Adrenal gland (tissue), 9 donors: ENCODE measurements at regions not wholly inside any gene's neighbourhood (a gene's known extent, or its start where the extent isn't known, plus 50 kb on each side); places are given as distances from the start of the nearest gene placed in this dataset.

ENCODE experiments used
- DNase-seq, 7 donors: peaks; one replicate each; pipeline ENCODE4 v3.0.0-alpha.2; 2019 to 2020
- H3K27ac ChIP-seq, 5 donors: fragments of 200-600 bp; sonication (generic) in 4 of 5; 1 replicate in 3 of 5; 2 replicates in 2 of 5; pipeline versions ENCODE4 v1.5.1 to v1.8.0; 2016 to 2020; ENCODE audit warnings: mild to moderate bottlenecking in 1 of 5
- H3K27me3 ChIP-seq: fragments of 200-600 bp; 2 replicates; pipeline ENCODE4 v1.8.0; 2021
- H3K36me3 ChIP-seq, 2 donors: fragments of 200-600 bp; replicated peaks in 1 of 2; 1 replicate in 1 of 2; 2 replicates in 1 of 2; pipeline versions ENCODE4 v1.5.1 to v1.8.0; 2018 to 2022
- H3K4me1 ChIP-seq, 2 donors: fragments of 200-600 bp; replicated peaks in 1 of 2; 1 replicate in 1 of 2; 2 replicates in 1 of 2; pipeline versions ENCODE4 v1.5.1 to v1.8.0; 2018 to 2021
- H3K4me3 ChIP-seq, 4 donors: fragments of 200-600 bp; sonication (generic) in 3 of 4; one replicate each; pipeline ENCODE4 v1.5.1; 2016 to 2018
- H3K9me3 ChIP-seq, 3 donors: fragments of 200-600 bp; sonication (generic) in 1 of 3; replicated peaks in 1 of 3; 1 replicate in 2 of 3; 2 replicates in 1 of 3; pipeline versions ENCODE4 v1.5.1 to v1.8.0; 2016 to 2021
- POLR2A ChIP-seq, 2 donors: fragments of 450-650 bp; IDR thresholded peaks; one replicate each; pipeline ENCODE4 v1.6.1; 2017; ENCODE audit warnings: antibody characterized with exemption in 2 of 2, mild to moderate bottlenecking in 2 of 2, moderate library complexity in 1 of 2
- WGBS, 4 donors: extraction: QIAGEN DNeasy Blood & Tissue Kit in 2 of 4; methylation state at CpG; one replicate each; pipeline versions ENCODE4 v1.1.5 to v1.1.7; 2013 to 2017; 5-methylcytosine and 5-hydroxymethylcytosine counted together
- intact Hi-C, 2 donors: fragments of 100-400 bp; cut with DNase I; formaldehyde crosslinking; loops; one replicate each; pipeline versions ENCODE4 v1.14.1 to v1.15.0; 2022 to 2023
- TF ChIP-seq, protein P1 (sequence below), 6 experiments: fragments of 450-650 bp in 4 of 6; fragments of 200-600 bp in 2 of 6; sonication (generic) in 1 of 6; IDR thresholded peaks; 1 replicate in 5 of 6; 2 replicates in 1 of 6; pipeline versions ENCODE4 v1.5.1 to v1.8.0; 2016 to 2021; ENCODE audit warnings: antibody characterized with exemption in 6 of 6, mild to moderate bottlenecking in 2 of 6, moderate library complexity in 1 of 6
- donor health status: healthy with polysubstance abuse.
- donor health status: Bipolar disorder and iron deficiency.
- donor health status: DM: yes; HTN: yes; CAD: no.
- donor health status: DM: no; HTN: no; CAD: no.
- donor health status: DM: no; HTN: no; CAD: no.

DNA sequence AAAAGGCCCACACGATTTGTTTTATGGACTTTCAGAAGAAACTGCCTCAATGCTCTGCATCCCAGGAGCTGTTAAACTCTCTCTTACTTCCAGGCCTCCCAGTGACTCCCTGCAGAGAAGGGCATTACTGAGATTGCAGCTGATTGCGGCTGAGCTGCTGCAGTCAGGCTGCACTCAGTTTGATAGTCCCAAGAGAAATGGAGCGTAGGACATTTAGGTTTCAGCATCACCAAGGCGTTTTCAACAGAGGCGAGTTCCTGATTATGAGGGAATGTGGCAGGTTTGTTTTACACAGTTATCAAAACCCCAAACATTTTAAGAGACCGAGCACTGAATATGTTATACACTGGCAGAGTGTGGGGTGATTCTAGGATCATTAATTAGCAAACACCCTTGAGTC lies 145.6 kb downstream of the TBX18 start:
- no peaks in the 10 kb centered on the region for H3K27me3 ChIP-seq
- no peaks in the 10 kb centered on the region for H3K4me1 ChIP-seq
- DNase-seq, result no peak
- H3K36me3 ChIP-seq, result no peaks in the 10 kb centered on the region
- intact Hi-C loops, result no loop called here
- no peaks in the 10 kb centered on the region for H3K9me3 ChIP-seq
- 55 to 75% (median 64%) methylated on average over 6 of the region's 6 CpGs for WGBS, 4 donors
- H3K27ac ChIP-seq, result no peak overlapping the region
- TF ChIP-seq POLR2A (IDR thresholded peaks at IDR 0.05), result no peak
- TF ChIP-seq, protein P1, sequence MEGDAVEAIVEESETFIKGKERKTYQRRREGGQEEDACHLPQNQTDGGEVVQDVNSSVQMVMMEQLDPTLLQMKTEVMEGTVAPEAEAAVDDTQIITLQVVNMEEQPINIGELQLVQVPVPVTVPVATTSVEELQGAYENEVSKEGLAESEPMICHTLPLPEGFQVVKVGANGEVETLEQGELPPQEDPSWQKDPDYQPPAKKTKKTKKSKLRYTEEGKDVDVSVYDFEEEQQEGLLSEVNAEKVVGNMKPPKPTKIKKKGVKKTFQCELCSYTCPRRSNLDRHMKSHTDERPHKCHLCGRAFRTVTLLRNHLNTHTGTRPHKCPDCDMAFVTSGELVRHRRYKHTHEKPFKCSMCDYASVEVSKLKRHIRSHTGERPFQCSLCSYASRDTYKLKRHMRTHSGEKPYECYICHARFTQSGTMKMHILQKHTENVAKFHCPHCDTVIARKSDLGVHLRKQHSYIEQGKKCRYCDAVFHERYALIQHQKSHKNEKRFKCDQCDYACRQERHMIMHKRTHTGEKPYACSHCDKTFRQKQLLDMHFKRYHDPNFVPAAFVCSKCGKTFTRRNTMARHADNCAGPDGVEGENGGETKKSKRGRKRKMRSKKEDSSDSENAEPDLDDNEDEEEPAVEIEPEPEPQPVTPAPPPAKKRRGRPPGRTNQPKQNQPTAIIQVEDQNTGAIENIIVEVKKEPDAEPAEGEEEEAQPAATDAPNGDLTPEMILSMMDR (IDR thresholded peaks at IDR 0.05), result no peak
- H3K4me3 ChIP-seq, result no peak overlapping the region

DNA sequence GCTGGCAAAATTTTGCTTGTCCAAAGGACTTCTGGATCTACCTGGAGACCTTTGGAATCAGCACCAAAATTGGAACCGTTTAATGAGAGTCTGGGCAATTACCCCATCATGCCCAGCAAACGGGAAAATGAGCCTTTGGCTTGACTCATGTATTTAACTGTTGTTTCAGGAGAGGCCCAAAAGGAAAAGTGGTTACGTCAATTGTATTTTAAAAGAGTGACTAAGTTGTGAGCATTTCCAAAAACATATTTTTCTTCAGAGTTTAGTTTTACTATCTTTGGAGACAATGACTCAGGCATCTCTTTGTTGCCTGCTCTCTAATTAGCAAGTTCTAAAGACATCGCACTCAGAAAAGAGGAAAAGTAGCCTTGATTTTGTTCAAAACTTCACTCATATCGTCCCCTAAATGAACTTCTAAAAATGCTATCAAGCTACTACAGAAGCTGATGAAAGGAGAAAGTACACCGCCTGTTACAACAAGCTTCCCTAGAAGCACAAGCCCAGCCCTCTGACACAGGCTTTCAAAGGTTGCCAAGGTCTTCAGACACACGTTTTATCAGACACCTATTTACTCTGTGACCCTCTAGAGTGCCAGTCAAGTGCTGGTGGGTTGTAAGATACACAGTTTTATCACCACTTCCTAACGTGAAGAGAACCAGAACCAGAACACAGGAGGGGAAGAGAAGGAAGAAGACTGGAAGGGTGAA lies 146.2 kb downstream of the TBX18 start:
- Histone ChIP-seq H3K4me3 (no peak overlapping the region), H3K4me1 (no peaks in the 10 kb centered on the region), H3K9me3 (no peaks in the 10 kb centered on the region), H3K27ac (no peak overlapping the region), H3K36me3 (no peaks in the 10 kb centered on the region), H3K27me3 (no peaks in the 10 kb centered on the region)
- WGBS, 4 donors, result 58 to 64% (median 63%) methylated on average over 8 of the region's 8 CpGs
- TF ChIP-seq POLR2A (IDR thresholded peaks at IDR 0.05), result no peak
- TF ChIP-seq, protein P1 (IDR thresholded peaks at IDR 0.05), result no peak
- intact Hi-C loops, result no loop called here
- no peak for DNase-seq

DNA sequence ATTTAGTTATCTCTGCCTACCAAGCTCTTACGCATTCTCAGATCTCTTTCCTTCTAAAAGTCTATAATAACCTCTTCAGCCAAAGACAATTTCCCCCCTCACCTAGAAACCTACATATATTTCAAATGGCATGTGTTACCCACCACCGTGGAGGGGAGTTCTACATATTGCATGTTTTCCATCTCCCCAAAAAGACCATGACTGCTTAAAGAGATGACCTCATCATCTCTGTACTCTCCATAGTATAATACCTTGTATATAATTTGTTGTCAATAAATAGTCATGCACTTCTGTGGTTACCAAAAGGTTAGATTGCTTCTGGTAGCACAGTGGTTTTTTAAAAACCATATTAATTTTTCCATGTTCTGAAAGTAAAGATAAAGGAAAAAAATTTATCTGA lies 148.4 kb downstream of the TBX18 start:
- TF ChIP-seq, protein P1 (IDR thresholded peaks at IDR 0.05), result no peak
- no peak for TF ChIP-seq POLR2A (IDR thresholded peaks at IDR 0.05)
- Histone ChIP-seq H3K4me3 (no peak overlapping the region), H3K9me3 (no peaks in the 10 kb centered on the region), H3K36me3 (no peaks in the 10 kb centered on the region), H3K27ac (no peak overlapping the region), H3K27me3 (no peaks in the 10 kb centered on the region), H3K4me1 (no peaks in the 10 kb centered on the region)
- DNase-seq, result no peak
- 64 to 82% (median 72%) methylated on average over 2 of the region's 2 CpGs for WGBS, 4 donors
- intact Hi-C loops, result no loop called here

DNA sequence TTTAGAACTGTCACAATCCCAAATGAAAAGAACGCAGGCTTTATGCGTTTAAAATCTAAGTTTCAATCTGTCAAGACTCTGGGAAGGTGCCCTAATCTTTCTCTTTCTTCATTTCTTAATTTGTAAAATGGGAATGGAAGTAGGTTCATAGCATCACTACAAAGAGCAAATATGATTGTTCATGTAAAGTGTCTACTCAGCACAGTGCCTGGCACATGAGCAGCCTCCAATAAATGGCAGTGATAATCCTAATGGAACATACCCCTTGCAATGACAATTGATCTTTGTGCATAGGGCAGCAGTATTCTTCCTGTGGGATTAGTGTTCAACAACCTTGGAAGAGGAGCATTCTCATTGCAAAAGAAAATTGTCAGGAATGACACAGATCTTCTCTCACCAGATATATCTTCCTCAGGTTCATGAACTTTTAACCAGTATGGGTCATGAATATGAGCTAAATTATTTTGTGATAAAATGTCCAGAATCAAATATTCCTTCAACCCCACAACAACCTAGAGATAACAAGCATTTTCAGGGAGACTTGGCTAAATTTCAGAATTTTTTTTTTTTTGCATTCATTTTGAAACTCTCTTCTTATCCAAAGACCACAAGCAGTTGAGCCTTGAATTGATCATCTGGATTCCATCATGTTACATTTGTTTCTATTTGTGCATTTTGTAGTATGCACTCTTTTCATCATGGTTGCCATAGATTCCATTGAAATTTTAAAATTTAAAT lies 149.1 kb downstream of the TBX18 start:
- Histone ChIP-seq H3K27me3 (no peaks in the 10 kb centered on the region), H3K4me1 (no peaks in the 10 kb centered on the region), H3K9me3 (no peaks in the 10 kb centered on the region), H3K27ac (no peak overlapping the region), H3K4me3 (no peak overlapping the region), H3K36me3 (no peaks in the 10 kb centered on the region)
- 60 to 80% (median 71%) methylated on average over 2 of the region's 2 CpGs for WGBS, 4 donors
- DNase-seq, result no peak
- intact Hi-C loops, result no loop called here
- TF ChIP-seq POLR2A (IDR thresholded peaks at IDR 0.05), result no peak
- TF ChIP-seq, protein P1 (IDR thresholded peaks at IDR 0.05), result no peak
